Adipocyte (in vitro differentiated cells): ENCODE measurements at regions not wholly inside any gene's neighbourhood (a gene's known extent, or its start where the extent isn't known, plus 50 kb on each side); places are given as distances from the start of the nearest gene placed in this dataset.
"Not testable (repeated sequence)": the region's sequence is repeated elsewhere in the genome, so short reads cannot be mapped to it uniquely, and the experiment has no call there.

ENCODE experiments used
- DNase-seq: peaks from one replicate; pipeline ENCODE4 v3.0.0-alpha.2; 2015; ENCODE audit warnings: low read depth
- H3K27me3 ChIP-seq: replicated peaks from 2 replicates; pipeline ENCODE4 v1.7.0; 2013; ENCODE audit warnings: mild to moderate bottlenecking, low read length, moderate library complexity; ENCODE audit not compliant: control insufficient read depth, insufficient read depth
- H3K36me3 ChIP-seq: 2 replicates; pipeline ENCODE4 v1.7.0; 2013; ENCODE audit warnings: low read length, mild to moderate bottlenecking, moderate library complexity; ENCODE audit not compliant: control insufficient read depth, insufficient read depth, severe bottlenecking
- H3K4me1 ChIP-seq: 2 replicates; pipeline ENCODE4 v1.7.0; 2013; ENCODE audit warnings: mild to moderate bottlenecking, low read length, moderate library complexity; ENCODE audit not compliant: control insufficient read depth, insufficient read depth
- H3K4me3 ChIP-seq: 2 replicates; pipeline ENCODE4 v1.7.0; 2013; ENCODE audit warnings: mild to moderate bottlenecking, low read length, moderate library complexity
- H3K9ac ChIP-seq: 2 replicates; pipeline ENCODE4 v1.7.0; 2013; ENCODE audit warnings: mild to moderate bottlenecking, low read length, moderate library complexity
- H3K9me3 ChIP-seq: 2 replicates; pipeline ENCODE4 v1.7.0; 2013; ENCODE audit warnings: mild to moderate bottlenecking, low read length, moderate library complexity; ENCODE audit not compliant: control insufficient read depth

- Histone ChIP-seq H3K27me3 (no peaks in the 10 kb centered on the region), H3K9ac (no peak overlapping the region), H3K9me3 (no peaks in the 10 kb centered on the region), H3K36me3 (no peaks in the 10 kb centered on the region), H3K4me1 (peaks cover 42% of the 10 kb centered on the region), H3K4me3 (no peak overlapping the region)
- DNase-seq = no peak
These were observed 84.7 kb upstream of the RAPGEF2 start for GRCh38 chr4:159018062-159018629.

- Histone ChIP-seq H3K9ac (no peak overlapping the region), H3K4me1 (peaks cover 33% of the 10 kb centered on the region), H3K27me3 (no peaks in the 10 kb centered on the region)
These were observed 83.5 kb upstream of the RAPGEF2 start for GRCh38 chr4:159019356-159019755.

GRCh38 chr4:159021597-159022385 lies 81.1 kb upstream of the RAPGEF2 start:
- Histone ChIP-seq H3K27me3 (no peaks in the 10 kb centered on the region), H3K9me3 (no peaks in the 10 kb centered on the region), H3K36me3 (no peaks in the 10 kb centered on the region), H3K4me1 (peaks cover 10% of the 10 kb centered on the region), H3K4me3 (no peak overlapping the region), H3K9ac (no peak overlapping the region)
- DNase-seq = no peak

More at GRCh38 chr4:159019356-159019755, 83.5 kb upstream of the RAPGEF2 start:
- Histone ChIP-seq H3K4me3 (no peak overlapping the region), H3K36me3 (no peaks in the 10 kb centered on the region), H3K9me3 (no peaks in the 10 kb centered on the region)
- DNase-seq = no peak

GRCh38 chr4:159023741-159024140 lies 79.1 kb upstream of the RAPGEF2 start:
- no peak overlapping the region for H3K4me3 ChIP-seq
- DNase-seq = no peak
- no peaks in the 10 kb centered on the region for H3K36me3 ChIP-seq
- H3K9me3 ChIP-seq = no peaks in the 10 kb centered on the region
- no peaks in the 10 kb centered on the region for H3K27me3 ChIP-seq
- H3K9ac ChIP-seq = no peak overlapping the region
- H3K4me1 ChIP-seq = no peaks in the 10 kb centered on the region

- DNase-seq = no peak
- no peaks in the 10 kb centered on the region for H3K36me3 ChIP-seq
- H3K9me3 ChIP-seq = no peaks in the 10 kb centered on the region
- H3K27me3 ChIP-seq = no peaks in the 10 kb centered on the region
- no peak overlapping the region for H3K4me3 ChIP-seq
- H3K9ac ChIP-seq = no peak overlapping the region
- no peaks in the 10 kb centered on the region for H3K4me1 ChIP-seq
These were observed 78.6 kb upstream of the RAPGEF2 start for GRCh38 chr4:159024266-159024665.

- H3K9ac ChIP-seq = no peak overlapping the region
These were observed 78.1 kb upstream of the RAPGEF2 start for GRCh38 chr4:159024828-159025227.

GRCh38 chr4:159026329-159026728 lies 76.5 kb upstream of the RAPGEF2 start:
- Histone ChIP-seq H3K9ac (no peak overlapping the region), H3K4me1 (no peaks in the 10 kb centered on the region), H3K4me3 (no peak overlapping the region), H3K36me3 (no peaks in the 10 kb centered on the region), H3K9me3 (no peaks in the 10 kb centered on the region), H3K27me3 (no peaks in the 10 kb centered on the region)
- DNase-seq = no peak

More at GRCh38 chr4:159024828-159025227, 78.1 kb upstream of the RAPGEF2 start:
- Histone ChIP-seq H3K4me3 (no peak overlapping the region), H3K4me1 (no peaks in the 10 kb centered on the region), H3K36me3 (no peaks in the 10 kb centered on the region), H3K27me3 (no peaks in the 10 kb centered on the region), H3K9me3 (no peaks in the 10 kb centered on the region)
- DNase-seq = no peak

- H3K9me3 ChIP-seq = no peaks in the 10 kb centered on the region
- H3K4me3 ChIP-seq = no peak overlapping the region
- no peaks in the 10 kb centered on the region for H3K27me3 ChIP-seq
- no peak overlapping the region for H3K9ac ChIP-seq
- no peak for DNase-seq
- H3K4me1 ChIP-seq = no peaks in the 10 kb centered on the region
- no peaks in the 10 kb centered on the region for H3K36me3 ChIP-seq
These were observed 75.3 kb upstream of the RAPGEF2 start for GRCh38 chr4:159027535-159027934.

- Histone ChIP-seq H3K36me3 (no peaks in the 10 kb centered on the region), H3K27me3 (no peaks in the 10 kb centered on the region), H3K9me3 (no peaks in the 10 kb centered on the region), H3K4me1 (no peaks in the 10 kb centered on the region), H3K9ac (no peak overlapping the region), H3K4me3 (no peak overlapping the region)
- DNase-seq = no peak
These were observed 73.4 kb upstream of the RAPGEF2 start for GRCh38 chr4:159029481-159029880.

GRCh38 chr4:159030297-159030696 lies 72.6 kb upstream of the RAPGEF2 start:
- H3K4me1 ChIP-seq, H3K9me3 ChIP-seq, H3K4me3 ChIP-seq, H3K36me3 ChIP-seq, H3K9ac ChIP-seq, DNase-seq, H3K27me3 ChIP-seq: not testable (repeated sequence)

- Histone ChIP-seq H3K4me3 (no peak overlapping the region), H3K4me1 (no peaks in the 10 kb centered on the region), H3K9ac (no peak overlapping the region), H3K36me3 (no peaks in the 10 kb centered on the region), H3K9me3 (no peaks in the 10 kb centered on the region), H3K27me3 (no peaks in the 10 kb centered on the region)
- DNase-seq = no peak
These were observed 67.3 kb upstream of the RAPGEF2 start for GRCh38 chr4:159035570-159035969.
